ENCODE measurements at regions not wholly inside any gene's neighbourhood (a gene's known extent, or its start where the extent isn't known, plus 50 kb on each side); places are given as distances from the start of the nearest gene placed in this dataset.

- Histone ChIP-seq H3K9me3 (no peaks in the 10 kb centered on the region), H3K36me3 (no peaks in the 10 kb centered on the region), H3K4me1 (peaks cover 9% of the 10 kb centered on the region), H3K4me3 (ENCODE audit: low read depth, low read length) (no peak overlapping the region), H3K27me3 (no peaks in the 10 kb centered on the region)
- peak; percentile 74 for DNase-seq
- no peak for TF ChIP-seq CTCF (IDR thresholded peaks at IDR 0.05; ENCODE audit: low read depth, low read length)
Observed at GRCh38 chr13:32940601-32941000, 75.6 kb upstream of the KL start.

- H3K4me1 ChIP-seq = peaks cover 9% of the 10 kb centered on the region
- no peaks in the 10 kb centered on the region for H3K9me3 ChIP-seq
- no peak overlapping the region for H3K4me3 ChIP-seq (ENCODE audit: low read depth, low read length)
- no peaks in the 10 kb centered on the region for H3K36me3 ChIP-seq
- H3K27me3 ChIP-seq = no peaks in the 10 kb centered on the region
- TF ChIP-seq CTCF (IDR thresholded peaks at IDR 0.05; ENCODE audit: low read depth, low read length) = no peak
- DNase-seq = no peak
Observed at GRCh38 chr13:32941368-32941767, 74.9 kb upstream of the KL start.

- no peak for TF ChIP-seq CTCF (IDR thresholded peaks at IDR 0.05; ENCODE audit: low read depth, low read length)
- H3K36me3 ChIP-seq = no peaks in the 10 kb centered on the region
- no peaks in the 10 kb centered on the region for H3K9me3 ChIP-seq
- peaks cover 18% of the 10 kb centered on the region for H3K4me1 ChIP-seq
- DNase-seq = no peak
- H3K27me3 ChIP-seq = no peaks in the 10 kb centered on the region
- H3K4me3 ChIP-seq (ENCODE audit: low read depth, low read length) = no peak overlapping the region
Observed at GRCh38 chr13:32946558-32946957, 69.7 kb upstream of the KL start.

- H3K9me3 ChIP-seq = no peaks in the 10 kb centered on the region
- no peaks in the 10 kb centered on the region for H3K36me3 ChIP-seq
- no peak for TF ChIP-seq CTCF (IDR thresholded peaks at IDR 0.05; ENCODE audit: low read depth, low read length)
- no peaks in the 10 kb centered on the region for H3K27me3 ChIP-seq
- peaks cover 18% of the 10 kb centered on the region for H3K4me1 ChIP-seq
- peak; percentile 57 for DNase-seq
- no peak overlapping the region for H3K4me3 ChIP-seq (ENCODE audit: low read depth, low read length)
Observed at GRCh38 chr13:32947411-32948276, 68.6 kb upstream of the KL start.

- Histone ChIP-seq H3K36me3 (no peaks in the 10 kb centered on the region), H3K4me1 (peaks cover 18% of the 10 kb centered on the region), H3K27me3 (no peaks in the 10 kb centered on the region), H3K4me3 (ENCODE audit: low read depth, low read length) (no peak overlapping the region), H3K9me3 (no peaks in the 10 kb centered on the region)
- no peak for TF ChIP-seq CTCF (IDR thresholded peaks at IDR 0.05; ENCODE audit: low read depth, low read length)
- DNase-seq = no peak
Observed at GRCh38 chr13:32949820-32950219, 66.4 kb upstream of the KL start.

- H3K36me3 ChIP-seq = no peaks in the 10 kb centered on the region
- no peaks in the 10 kb centered on the region for H3K9me3 ChIP-seq
- H3K4me1 ChIP-seq = peaks cover 18% of the 10 kb centered on the region
- TF ChIP-seq CTCF (IDR thresholded peaks at IDR 0.05; ENCODE audit: low read depth, low read length) = no peak
- no peak overlapping the region for H3K4me3 ChIP-seq (ENCODE audit: low read depth, low read length)
- H3K27me3 ChIP-seq = no peaks in the 10 kb centered on the region
- no peak for DNase-seq
Observed at GRCh38 chr13:32951580-32951979, 64.6 kb upstream of the KL start.

All from BE2C (cell line).